Mononuclear cell (primary cell): ENCODE measurements at regions not wholly inside any gene's neighbourhood (a gene's known extent, or its start where the extent isn't known, plus 50 kb on each side); places are given as distances from the start of the nearest gene placed in this dataset.
"Not testable (repeated sequence)": the region's sequence is repeated elsewhere in the genome, so short reads cannot be mapped to it uniquely, and the experiment has no call there.

Experiments used
- H3K27me3 ChIP-seq: 2 replicates; pipeline ENCODE4 v1.6.0; 2011; ENCODE audit warnings: low read length, control low read depth; ENCODE audit not compliant: insufficient read depth
- H3K4me1 ChIP-seq: 2 replicates; pipeline ENCODE4 v1.5.1; 2011; ENCODE audit warnings: mild to moderate bottlenecking, low read length, control low read depth; ENCODE audit not compliant: insufficient read depth
- H3K4me3 ChIP-seq: 2 replicates; pipeline ENCODE4 v1.5.1; 2011; ENCODE audit warnings: mild to moderate bottlenecking, low read length, moderate library complexity
- H3K9me3 ChIP-seq: 2 replicates; pipeline ENCODE4 v1.5.1; 2011; ENCODE audit warnings: low read depth, mild to moderate bottlenecking, control low read depth, low read length

DNA sequence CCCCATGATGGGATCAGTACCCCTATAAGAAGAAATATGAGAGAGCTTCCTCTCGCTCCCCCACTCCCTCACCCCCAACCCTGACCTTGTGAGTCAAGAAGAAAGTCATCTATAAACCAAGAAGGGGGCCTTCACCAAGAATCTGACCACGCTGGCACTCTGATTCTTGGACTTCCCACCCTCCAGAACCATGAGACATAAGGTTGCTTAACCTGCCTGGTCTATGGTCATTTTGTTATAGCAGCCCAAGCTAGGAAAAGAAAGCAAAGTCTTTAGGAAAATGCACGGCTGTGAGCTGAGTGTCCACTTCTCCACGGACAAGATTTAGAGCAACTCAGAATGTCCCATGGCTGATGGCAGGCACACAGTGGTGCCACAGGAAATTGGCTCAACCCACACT, 333.5 kb downstream of the SOX9 start:
- no peaks in the 10 kb centered on the region for H3K4me1 ChIP-seq
- no peak overlapping the region for H3K4me3 ChIP-seq
- no peaks in the 10 kb centered on the region for H3K27me3 ChIP-seq
- no peaks in the 10 kb centered on the region for H3K9me3 ChIP-seq

DNA sequence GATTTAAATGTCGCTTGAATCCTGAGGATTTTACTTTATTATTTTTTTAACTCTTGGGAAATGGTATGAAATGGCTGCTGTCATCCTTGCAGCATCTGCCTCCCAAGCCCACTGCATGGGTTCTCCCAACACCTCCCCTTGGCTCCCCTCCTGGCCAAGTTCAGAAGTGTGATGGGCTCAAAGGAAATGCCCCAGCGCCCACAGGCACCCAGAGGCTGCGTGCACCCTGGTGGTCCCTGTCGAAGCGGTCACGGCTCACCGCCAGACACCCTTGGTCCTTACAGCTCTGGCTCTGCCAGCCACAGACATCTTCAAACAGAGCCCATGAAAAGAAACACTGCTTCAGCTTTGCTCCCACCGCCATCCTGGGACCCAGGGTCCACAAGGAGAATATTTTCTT, 334.7 kb downstream of the SOX9 start:
- H3K4me1 ChIP-seq, result no peaks in the 10 kb centered on the region
- H3K9me3 ChIP-seq, result no peaks in the 10 kb centered on the region
- no peaks in the 10 kb centered on the region for H3K27me3 ChIP-seq
- H3K4me3 ChIP-seq, result no peak overlapping the region

DNA sequence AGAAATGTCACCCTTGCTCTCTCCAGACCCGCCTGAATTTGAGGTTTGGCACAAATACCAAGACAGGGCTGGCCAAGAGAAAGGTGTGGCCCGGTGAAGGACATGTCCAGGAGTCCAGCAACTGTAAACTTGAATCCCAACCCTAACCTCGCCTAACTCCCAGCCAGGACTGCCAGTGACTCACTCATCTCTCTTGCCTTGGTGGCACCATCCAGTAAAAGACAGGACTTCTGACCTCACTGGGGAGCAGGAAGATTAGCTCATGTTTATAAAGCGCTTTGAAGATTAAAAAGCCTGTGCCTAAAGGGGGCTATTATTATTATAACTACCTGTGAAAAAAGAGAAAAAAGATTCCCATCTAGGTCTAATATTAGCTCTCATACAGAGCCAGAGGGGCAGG, 335.3 kb downstream of the SOX9 start:
- Histone ChIP-seq H3K4me3 (no peak overlapping the region), H3K9me3 (no peaks in the 10 kb centered on the region), H3K4me1 (no peaks in the 10 kb centered on the region), H3K27me3 (no peaks in the 10 kb centered on the region)

DNA sequence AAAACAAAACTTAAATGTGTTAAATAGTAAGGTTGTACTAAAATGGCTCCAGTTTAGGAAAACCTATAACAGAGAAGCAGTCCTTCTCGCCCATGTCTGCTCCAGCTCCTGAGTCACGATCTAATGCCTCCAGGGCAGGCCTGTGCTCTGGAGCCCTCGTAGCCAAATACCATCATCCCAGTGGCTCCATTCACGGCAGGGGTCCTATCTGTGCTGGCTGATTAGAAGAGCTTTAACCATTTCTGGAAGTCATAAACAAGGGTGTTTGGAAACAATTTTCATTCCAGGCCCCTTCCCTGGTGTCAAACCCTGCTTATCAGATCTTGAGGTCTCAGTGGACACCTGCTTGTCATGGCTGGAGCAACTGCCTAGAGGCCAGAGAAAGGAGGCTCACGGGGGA, 336.9 kb downstream of the SOX9 start:
- H3K27me3 ChIP-seq, result no peaks in the 10 kb centered on the region
- H3K4me1 ChIP-seq, result no peaks in the 10 kb centered on the region
- H3K9me3 ChIP-seq, result no peaks in the 10 kb centered on the region
- H3K4me3 ChIP-seq, result no peak overlapping the region

DNA sequence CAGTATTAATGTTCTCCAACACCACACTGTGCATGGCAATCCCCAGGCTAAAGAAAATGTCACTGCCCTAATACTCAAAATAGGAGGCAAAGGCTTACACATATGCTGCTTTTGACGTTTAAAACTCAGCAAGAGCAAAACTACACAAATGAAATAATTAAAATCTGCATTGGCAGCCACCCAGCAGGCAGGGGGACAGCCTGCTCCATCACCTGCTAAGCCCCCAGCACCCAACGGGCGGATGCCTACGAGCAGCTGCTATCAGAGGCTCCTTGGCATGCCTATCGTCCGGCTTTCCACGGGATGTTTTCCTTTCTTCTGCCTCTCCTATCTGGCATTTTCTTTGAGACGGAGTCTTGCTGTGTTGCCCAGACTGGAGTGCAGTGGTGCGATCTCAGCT, 337.5 kb downstream of the SOX9 start:
- Histone ChIP-seq H3K27me3 (no peaks in the 10 kb centered on the region), H3K4me1 (no peaks in the 10 kb centered on the region)

GRCh38 chr17:72460711-72461110, 339.9 kb downstream of the SOX9 start:
- no peak overlapping the region for H3K4me3 ChIP-seq
- H3K9me3 ChIP-seq, result no peaks in the 10 kb centered on the region
- no peaks in the 10 kb centered on the region for H3K4me1 ChIP-seq
- no peaks in the 10 kb centered on the region for H3K27me3 ChIP-seq

More for the DNA sequence above, 337.5 kb downstream of the SOX9 start:
- H3K9me3 ChIP-seq, result no peaks in the 10 kb centered on the region
- H3K4me3 ChIP-seq, result no peak overlapping the region

GRCh38 chr17:72461757-72462156, 340.9 kb downstream of the SOX9 start:
- no peaks in the 10 kb centered on the region for H3K4me1 ChIP-seq

DNA sequence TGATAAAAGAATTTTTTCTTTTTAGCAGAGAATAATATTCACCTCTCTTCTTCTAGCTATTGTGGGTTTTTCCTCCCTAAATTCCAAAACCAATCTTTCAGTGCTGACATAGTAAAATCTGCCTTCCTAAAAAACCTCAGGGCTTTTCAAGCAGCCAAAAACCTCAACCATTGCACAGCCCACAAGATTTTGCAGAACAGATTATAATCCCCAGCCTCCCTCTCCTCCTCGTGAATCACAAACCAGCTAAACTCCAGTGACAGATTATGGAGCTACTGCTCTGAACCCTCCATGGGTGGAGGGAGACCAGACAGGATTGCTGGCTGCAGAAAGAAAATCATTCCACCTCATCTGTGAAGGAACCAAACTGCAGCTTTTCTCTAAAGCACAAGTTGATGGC, 341.6 kb downstream of the SOX9 start:
- no peaks in the 10 kb centered on the region for H3K9me3 ChIP-seq

More at GRCh38 chr17:72461757-72462156, 340.9 kb downstream of the SOX9 start:
- H3K9me3 ChIP-seq, result no peaks in the 10 kb centered on the region
- no peak overlapping the region for H3K4me3 ChIP-seq
- H3K27me3 ChIP-seq, result no peaks in the 10 kb centered on the region

GRCh38 chr17:72462814-72463213, 342.0 kb downstream of the SOX9 start:
- Histone ChIP-seq H3K27me3 (no peaks in the 10 kb centered on the region), H3K4me1 (no peaks in the 10 kb centered on the region), H3K9me3 (no peaks in the 10 kb centered on the region), H3K4me3 (no peak overlapping the region)

More for the DNA sequence above, 341.6 kb downstream of the SOX9 start:
- Histone ChIP-seq H3K27me3 (no peaks in the 10 kb centered on the region), H3K4me3 (no peak overlapping the region), H3K4me1 (no peaks in the 10 kb centered on the region)

GRCh38 chr17:72463287-72464102, 342.7 kb downstream of the SOX9 start:
- no peak overlapping the region for H3K4me3 ChIP-seq
- no peaks in the 10 kb centered on the region for H3K4me1 ChIP-seq
- H3K9me3 ChIP-seq, result no peaks in the 10 kb centered on the region
- no peaks in the 10 kb centered on the region for H3K27me3 ChIP-seq

GRCh38 chr17:72464221-72464620, 343.4 kb downstream of the SOX9 start:
- H3K9me3 ChIP-seq, H3K4me1 ChIP-seq, H3K27me3 ChIP-seq, H3K4me3 ChIP-seq: not testable (repeated sequence)

DNA sequence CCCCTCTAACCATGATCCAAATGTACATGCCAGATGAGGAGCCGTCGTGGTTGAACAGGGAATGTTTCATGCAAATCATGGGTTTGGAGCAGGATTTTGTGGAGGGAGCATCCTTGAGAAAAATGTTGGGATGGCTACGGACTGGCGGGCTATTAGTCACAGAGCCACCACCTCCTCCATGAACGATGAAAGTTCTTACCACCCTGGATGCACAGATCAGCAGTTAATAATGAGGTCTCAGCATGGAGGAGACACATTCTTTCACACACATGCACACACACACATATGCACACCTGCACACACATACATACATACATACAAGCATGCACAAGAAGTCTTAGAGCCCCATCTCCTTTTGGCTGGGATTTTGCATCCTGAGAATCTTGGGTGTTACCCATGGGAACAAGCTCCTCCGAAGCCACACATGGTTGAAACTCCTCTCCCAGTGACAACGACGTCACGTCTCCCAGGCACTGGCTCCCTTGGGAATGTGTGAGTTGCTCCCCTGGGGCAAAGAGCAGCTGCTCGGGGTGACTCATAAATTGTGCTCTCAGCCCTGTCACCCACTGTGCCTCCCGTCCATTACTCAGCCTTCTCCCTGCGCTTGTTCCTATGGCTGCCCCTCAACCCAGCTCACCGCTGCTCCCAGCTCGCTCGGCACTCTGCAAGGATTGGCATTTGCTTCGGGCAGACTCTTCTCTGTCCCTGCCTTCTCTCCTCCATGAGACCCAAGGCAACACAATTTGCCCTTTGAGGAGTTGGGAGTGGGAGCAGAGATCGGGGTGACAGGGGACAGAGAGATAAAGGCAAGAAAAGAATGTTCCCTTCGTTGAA, 344.6 kb downstream of the SOX9 start:
- no peaks in the 10 kb centered on the region for H3K4me1 ChIP-seq
- H3K4me3 ChIP-seq, result no peak overlapping the region
- no peaks in the 10 kb centered on the region for H3K9me3 ChIP-seq
- no peaks in the 10 kb centered on the region for H3K27me3 ChIP-seq

- H3K4me3 ChIP-seq, result no peak overlapping the region
- H3K4me1 ChIP-seq, result no peaks in the 10 kb centered on the region
- H3K9me3 ChIP-seq, result no peaks in the 10 kb centered on the region
- H3K27me3 ChIP-seq, result no peaks in the 10 kb centered on the region
Observed at GRCh38 chr17:72466199-72466598, 345.4 kb downstream of the SOX9 start.

- Histone ChIP-seq H3K9me3 (no peaks in the 10 kb centered on the region), H3K27me3 (no peaks in the 10 kb centered on the region), H3K4me3 (no peak overlapping the region), H3K4me1 (no peaks in the 10 kb centered on the region)
Observed at GRCh38 chr17:72466606-72467005, 345.8 kb downstream of the SOX9 start.

DNA sequence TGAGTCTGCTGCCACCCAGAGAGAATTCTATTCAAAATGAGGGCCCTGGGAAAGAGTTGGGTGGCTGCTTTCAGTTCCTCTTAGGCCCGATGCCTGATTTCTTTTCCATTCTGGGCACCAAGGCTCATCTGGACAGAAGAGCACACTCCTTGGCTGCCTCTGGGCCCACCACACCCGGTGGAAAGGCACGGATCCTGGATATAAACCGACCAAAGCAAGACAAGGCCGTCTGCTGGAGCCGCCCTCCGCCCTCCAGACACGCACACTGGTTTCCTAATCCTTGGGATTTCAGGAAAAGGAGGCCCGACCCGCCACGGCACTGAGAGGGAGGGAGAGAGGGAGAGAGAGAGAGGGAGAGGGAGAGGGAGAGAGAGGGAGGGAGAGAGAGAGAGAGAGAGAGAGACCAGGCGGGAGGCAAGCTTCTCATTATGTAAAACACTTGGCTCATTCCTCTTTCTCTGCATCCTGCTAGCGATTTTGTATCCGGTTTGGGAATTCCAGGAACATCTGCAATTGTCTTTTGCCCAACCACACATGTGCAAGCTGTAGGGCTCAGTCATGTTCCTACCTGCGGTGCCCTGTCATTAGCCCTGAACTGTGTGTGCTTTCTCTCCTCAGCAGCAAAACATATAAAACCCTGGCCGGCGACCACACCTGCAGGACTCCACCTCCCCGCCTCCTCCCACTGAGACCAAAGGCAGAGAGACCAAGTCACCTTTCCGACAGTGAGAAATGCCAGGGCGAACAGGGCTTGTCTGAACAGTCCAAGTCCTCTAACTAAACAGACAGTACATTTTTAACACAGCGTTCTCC, 347.2 kb downstream of the SOX9 start:
- no peak overlapping the region for H3K4me3 ChIP-seq
- no peaks in the 10 kb centered on the region for H3K27me3 ChIP-seq
- H3K4me1 ChIP-seq, result no peaks in the 10 kb centered on the region
- H3K9me3 ChIP-seq, result no peaks in the 10 kb centered on the region
